CD1c-positive myeloid dendritic cell (primary cell): ENCODE measurements at regions not wholly inside any gene's neighbourhood (a gene's known extent, or its start where the extent isn't known, plus 50 kb on each side); places are given as distances from the start of the nearest gene placed in this dataset.
"Not testable (repeated sequence)": the region's sequence is repeated elsewhere in the genome, so short reads cannot be mapped to it uniquely, and the experiment has no call there.

ENCODE experiments used
- DNase-seq: peaks from one replicate; pipeline ENCODE4 v3.0.0-alpha.2; 2016; ENCODE audit errors: extremely low spot score

DNA sequence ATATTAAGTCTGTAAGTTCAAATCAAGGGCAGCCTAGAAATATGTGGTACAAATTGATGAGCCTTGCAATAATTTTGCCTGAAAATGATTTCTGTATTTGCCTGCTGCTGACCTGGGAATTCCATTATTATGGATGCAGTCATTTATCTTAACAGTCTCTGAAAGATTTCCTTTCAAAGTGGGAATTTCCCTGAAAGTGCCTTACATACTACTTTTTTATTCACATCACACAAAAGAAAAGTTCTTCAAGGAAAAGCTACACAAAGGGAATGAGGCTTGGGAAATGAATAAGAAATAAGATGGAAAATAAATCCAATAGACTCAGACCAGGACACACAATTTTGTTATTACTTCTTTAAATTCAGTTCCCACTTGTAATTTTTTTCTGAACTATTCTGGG lies 537.8 kb upstream of the PTGER4 start:
- no peak for DNase-seq

DNA sequence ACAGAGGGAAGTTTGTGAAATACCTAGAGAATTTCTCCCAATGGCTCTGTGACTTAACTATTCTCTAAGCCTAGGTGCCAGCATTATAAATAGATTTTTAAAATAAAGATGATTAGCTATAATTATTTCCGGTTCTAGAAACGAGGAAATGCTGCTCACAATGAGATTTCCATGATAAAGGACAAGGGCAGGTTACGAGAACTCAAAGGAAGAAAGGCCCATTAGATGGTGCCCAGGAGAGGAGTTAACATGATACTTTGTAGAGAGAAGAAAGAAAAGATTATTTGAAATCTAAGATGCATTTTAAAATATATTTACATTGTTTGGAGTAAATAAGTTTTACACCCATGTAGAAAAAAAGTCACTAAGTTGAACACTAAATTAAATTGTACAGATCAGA lies 538.3 kb upstream of the PTGER4 start:
- no peak for DNase-seq

DNA sequence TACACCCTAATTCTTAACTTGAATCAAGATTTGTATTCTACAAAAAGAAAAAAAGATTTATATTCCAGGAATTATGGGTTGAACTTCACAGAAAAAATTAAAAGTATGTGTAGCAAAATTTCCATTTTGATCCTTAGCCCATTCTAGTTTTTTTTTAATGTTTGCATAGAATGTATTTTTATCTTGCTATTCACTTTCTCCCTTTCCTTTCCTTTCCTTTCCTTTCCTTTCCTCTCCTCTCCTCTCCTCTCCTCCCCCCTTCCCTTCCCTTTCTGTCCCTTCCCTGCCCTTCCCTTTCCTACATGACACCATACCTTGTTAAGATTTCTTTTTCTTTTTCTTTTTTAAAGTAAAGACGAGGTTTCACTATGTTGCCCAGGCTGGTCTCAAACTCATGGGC lies 542.5 kb upstream of the PTGER4 start:
- DNase-seq = no peak

DNA sequence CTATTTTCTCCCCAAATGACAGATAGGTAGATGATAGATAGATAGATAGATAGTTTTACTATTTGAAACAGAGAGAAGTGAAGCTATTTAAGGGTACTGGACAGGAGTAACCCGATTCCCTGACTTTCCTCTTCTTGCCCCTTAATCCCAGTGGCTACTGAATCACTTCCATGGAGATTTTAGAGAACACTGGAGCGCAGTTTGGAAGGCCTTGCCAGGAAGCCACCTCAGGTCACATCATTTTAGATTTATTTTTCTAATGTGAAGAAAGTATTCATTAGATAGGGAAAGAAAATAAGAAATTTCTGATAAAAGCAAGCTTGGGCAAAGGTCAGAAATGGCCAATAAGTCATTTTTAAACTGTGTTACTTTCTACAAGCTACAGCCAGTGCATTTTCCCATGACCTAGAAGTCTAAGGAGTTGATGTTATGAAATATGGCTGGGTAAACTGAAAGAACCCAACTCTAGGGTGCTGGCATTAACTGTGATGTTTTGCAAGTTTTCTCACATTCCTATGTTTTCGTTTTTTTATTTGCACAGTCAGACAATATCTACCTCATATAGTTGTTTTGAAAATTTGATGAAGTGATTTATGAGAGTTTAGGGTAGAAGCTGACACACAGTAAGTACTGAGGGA lies 544.7 kb upstream of the PTGER4 start:
- DNase-seq = no peak

DNA sequence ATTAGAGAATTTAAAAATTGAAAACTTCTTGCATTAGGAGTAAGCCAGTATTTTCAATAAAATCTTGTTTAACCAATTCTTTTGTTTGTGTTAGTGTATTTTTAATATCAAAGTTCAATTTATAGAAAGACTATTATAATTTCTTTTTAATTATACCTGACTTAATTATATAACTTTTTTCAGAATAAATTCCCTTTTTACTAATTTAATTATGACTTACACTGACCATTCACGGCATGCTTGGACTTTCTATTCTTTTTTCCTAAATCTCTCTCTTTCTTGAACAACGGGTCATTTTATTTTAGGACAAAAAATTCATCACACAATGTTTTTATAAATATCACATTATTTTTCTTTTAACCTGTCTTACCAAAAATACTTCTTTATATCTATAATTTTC lies 555.3 kb upstream of the PTGER4 start:
- no peak for DNase-seq

DNA sequence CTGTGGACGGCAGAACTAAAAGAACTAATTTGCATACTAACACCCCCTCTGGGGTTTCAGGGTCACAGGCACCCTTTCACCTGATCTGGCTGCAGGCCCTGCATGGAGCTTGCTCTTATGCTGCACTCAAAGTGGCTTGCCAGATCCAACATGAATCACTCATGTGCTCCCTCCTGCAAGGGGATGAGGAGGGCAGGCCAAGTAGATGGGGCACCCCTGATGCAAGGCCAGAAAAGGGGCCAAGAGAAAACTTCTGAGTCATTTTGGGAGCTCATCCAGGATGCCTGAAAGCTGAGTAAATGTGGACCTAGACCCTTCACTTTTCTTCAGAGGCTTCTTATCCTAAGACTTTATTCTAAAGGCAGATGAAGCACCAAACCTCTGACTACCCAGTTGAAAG lies 558.5 kb upstream of the PTGER4 start:
- DNase-seq = no peak

DNA sequence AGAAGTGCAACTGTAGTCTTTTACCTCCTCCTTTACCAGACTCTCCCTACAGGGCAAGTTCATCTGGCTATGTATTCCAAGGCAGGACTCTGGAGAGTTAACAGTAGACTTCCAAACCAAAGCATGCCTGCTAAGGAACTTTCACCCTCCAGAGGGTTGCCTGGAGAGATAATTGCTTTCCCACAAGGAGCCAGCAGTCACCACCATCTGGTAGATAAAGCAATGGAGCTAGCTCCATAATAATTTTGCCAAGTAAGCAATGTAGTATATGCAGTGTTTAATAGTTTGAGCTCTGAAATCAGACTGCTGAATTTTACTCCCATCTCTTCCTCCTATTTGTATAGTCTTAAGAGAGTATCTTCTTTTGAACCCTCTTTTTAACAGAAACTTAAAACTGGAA lies 566.8 kb upstream of the PTGER4 start:
- DNase-seq = no peak

DNA sequence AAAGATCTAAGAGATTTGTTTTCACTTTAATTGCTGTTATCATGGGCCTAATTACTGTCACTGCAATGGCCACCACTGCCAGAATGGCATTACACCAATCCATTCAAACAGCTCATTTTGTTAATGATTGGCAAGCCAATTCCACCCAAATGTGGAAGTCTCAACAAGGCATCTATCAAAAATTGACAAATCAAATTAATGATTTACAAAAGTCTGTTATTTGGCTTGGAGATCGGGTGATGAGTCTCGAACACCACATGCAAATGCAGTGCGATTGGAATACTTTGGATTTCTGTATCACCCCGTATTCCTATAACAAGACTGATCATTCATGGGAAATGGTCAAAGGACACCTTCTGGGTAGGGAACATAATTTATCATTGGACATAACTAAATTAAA lies 568.7 kb upstream of the PTGER4 start:
- DNase-seq = not testable (repeated sequence)

DNA sequence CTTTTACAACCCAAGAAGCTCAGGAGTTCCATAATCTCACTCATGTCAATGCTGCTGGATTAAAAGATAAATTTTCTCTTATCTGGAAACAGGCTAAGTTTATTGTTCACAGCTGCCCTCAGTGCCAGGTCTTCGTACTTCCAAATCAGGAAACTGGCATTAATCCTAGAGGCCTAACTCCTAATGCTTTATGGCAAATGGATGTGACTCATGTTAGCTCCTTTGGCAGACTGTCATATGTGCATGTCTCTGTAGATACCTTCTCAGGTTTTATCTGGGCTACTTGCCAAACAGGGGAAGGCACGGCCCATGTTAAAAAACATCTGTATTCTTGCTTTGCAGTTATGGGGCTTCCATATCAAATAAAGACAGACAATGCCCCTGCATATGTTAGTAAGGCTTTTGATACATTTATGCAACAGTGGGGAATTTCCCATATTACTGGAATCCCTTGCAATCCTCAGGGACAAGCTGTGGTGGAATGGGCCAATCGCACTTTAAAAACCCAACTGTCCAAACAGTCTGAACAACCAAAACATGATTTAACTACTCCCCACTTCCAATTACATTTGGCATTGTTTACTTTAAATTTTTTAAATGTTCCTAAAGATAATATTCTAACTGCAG lies 570.8 kb upstream of the PTGER4 start:
- not testable (repeated sequence) for DNase-seq

DNA sequence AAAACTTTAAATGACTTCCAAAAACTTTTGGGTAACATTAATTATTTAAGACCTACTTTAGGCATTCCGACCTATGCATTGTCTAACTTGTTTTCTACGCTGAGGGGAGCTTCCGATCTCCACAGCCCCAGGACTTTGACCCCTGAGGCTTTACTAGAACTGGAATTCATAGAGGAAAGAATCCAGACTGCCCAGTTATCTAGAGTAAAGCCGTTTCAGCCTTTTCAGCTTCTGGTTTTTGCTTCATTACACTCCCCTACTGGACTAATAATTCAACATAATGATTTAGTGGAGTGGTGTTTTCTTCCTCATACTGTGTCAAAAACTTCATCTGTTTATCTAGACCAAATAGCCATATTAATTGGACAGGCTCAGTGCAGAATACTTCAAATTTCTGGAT lies 571.9 kb upstream of the PTGER4 start:
- DNase-seq = not testable (repeated sequence)

DNA sequence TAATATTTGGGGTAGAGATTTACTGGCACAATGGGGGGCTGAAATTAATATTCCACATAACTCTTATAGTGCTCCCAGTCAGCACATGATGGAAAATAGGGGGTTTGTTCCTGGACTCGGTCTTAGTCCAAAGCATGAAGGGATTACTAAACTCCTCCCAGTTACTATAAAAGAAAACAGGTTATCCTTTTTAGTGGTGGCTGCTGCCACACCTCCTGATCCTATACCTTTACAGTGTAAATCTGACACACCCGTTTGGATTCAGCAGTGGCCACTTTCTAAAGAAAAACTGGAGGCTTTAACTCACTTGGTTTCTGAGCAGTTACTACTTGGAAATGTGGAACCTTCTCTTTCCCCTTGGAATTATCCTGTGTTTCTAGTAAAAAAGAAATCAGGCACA lies 572.9 kb upstream of the PTGER4 start:
- no peak for DNase-seq

DNA sequence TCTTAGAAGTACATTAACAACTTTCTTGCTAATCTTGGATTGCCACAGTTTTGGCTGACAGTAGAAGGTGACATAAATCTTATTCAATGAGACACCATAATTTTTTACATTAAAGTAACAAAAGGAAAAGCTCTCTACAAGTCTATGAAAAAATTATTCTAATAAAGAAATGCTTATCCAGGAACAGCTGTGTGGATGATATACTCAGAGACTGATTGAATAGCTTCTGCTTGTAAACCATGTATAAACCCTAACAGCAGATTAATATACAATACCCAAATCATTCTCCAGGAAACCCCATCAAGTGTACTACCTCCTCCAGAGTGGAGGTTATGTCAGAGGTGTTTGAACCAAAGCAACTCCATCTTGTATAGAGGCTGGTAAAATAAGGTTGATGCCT lies 581.4 kb upstream of the PTGER4 start:
- no peak for DNase-seq

DNA sequence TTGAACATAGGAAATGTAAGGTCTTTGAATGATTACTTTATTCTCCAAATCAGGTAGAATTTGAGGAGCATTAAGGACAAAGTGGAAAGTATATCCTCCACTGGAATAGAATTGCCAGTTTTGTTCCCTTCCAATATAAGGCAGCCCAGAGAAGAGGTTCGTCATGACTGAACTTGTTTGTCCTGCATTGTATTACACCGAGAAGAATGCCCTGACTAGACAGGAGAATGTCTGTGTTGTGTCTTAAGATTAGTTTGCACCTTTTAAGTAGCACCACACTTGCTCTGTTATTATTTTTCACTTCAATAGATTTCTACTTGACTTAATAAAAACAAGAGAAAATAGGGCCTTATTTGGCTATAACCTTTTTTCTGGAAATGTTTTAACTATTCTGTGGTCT lies 586.2 kb upstream of the PTGER4 start:
- no peak for DNase-seq

DNA sequence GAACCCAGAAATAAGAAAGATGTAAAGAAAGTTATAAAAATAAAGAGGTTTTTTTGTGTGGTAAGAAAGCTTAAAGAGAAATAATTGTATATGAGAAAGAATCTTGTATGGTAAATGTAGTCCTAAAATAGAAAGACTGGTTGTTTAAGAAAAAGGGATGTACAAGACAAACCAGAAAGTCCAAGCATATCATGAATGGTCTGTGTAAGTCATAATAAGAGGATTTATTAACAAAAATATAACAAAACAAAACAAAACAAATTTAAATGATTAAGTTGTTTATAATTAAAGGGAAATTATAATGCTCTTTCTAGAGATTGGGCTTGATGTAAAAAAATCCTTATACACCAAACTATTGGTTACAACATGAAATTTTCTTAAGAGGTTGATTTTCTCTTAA lies 590.4 kb upstream of the PTGER4 start:
- no peak for DNase-seq

DNA sequence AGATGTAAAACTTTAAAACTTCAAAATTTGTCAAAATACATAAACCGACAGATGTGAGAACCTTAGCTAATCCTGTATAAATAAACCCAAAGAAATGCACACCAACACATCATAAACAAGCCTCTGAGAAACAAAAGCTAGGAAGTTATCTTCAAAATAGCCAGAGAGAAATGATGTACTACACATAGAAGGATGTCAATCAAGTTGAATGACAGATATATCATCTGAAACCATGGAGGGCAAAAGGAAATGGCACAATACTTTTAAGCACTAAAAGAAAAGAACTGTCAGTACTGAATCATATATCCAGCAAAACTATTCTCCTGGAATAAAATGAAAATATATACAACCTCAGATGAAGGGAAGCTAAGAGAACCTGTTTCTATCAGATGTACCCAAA lies 595.1 kb upstream of the PTGER4 start:
- DNase-seq = no peak

DNA sequence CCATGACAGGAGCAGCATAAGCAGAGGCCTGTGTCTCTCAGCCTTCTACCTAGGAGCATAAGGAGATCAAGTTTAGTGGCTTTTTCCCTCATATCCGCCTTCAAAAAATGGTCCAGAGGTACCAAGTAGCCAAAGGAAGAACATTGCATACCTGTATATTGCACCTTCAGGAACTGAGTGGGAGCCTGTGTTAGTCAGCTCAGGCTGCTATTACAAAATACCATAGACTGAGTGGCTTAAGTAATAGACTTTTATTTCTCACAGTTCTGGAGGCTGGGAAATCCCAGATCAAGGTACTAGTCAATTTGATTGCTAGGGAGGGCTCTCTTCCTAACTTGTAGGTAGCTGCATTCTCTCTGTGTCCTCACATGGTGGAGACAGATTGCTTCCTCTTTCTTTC lies 597.4 kb upstream of the PTGER4 start:
- DNase-seq = no peak

DNA sequence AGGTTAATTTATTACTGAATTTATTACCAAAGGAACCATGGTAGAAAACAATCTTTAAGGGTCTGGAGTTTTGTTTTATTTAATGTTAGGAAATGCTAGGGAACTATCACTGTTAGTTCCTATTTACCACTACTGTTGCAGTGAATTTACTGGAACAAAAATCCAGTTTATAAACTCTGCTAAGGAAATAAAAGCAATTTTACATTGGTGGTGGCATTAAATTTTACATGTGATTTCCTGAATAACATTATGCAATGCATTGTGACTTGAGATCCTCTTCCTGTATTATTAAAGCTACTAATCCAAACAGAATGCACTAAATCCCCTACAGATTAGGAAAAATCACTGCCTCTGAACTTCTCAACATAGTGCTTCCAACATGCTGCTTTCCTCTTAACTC lies 599.5 kb upstream of the PTGER4 start:
- DNase-seq = no peak

DNA sequence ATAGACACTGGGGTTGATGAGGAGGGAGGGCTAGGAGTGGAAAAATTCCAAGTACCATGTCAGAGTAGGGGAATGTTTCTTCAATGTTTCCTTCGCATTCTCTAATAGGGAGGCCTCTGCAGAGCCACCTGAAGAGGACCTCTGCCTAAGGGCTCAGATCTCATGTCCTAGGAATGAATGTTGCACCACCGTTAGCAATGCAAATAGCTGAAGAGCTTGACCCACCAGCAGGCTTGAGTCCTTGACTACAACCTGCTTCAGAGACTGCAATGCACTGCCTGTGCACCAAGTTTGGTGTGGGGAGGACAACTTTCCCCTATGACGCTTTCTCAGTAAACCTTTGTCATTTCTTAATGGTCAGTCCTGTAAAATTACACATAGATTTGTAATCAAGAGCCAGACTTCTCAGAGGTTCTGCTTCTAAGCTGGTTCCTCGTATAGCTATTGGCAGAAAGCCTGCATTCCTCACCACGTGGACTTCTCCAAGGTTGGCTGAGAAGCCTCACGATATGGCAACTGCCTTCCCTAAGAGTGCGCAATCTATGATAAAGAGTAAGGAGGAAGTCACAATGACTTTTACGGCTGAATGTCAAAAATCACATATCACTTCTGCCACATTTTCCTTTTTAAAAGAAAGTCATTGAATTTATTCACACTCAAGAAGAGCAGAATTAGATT lies 600.7 kb upstream of the PTGER4 start:
- DNase-seq = peak; percentile 10

DNA sequence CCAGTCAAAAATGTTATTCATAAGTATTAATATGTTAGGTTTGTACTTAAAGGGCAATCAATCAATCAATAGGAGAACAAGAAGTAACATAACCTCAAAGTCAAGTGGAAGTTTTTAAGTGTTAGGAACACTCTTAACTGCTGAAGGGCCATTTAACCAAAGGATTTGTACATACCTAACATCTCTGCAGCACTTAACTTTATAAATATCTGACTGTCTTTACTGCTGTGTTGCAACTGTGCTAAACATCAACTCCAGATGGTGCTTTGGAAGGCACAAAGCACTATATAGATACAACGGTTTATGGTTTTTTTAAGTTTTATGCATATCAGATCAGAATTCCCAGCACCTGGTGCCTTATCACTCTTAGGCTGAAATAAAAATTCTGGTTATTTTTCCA lies 604.9 kb upstream of the PTGER4 start:
- DNase-seq = no peak

DNA sequence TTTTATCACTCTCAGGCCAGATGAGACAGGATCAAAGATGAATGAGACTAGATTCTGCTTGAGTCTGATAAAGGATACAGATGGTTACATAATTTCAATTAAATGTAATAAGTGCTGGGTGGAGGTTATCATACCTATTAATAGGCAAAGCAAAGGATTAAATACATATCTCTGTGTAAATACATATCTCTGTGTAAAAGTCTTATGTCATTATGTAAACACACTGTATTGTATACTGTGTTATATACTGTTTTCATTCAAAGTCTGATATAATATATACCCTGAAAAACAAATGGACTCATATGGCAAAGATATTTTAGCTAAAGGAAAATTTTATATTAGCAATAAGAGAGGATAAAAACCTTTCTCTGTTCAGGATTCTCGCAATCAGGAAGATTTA lies 605.8 kb upstream of the PTGER4 start:
- no peak for DNase-seq

DNA sequence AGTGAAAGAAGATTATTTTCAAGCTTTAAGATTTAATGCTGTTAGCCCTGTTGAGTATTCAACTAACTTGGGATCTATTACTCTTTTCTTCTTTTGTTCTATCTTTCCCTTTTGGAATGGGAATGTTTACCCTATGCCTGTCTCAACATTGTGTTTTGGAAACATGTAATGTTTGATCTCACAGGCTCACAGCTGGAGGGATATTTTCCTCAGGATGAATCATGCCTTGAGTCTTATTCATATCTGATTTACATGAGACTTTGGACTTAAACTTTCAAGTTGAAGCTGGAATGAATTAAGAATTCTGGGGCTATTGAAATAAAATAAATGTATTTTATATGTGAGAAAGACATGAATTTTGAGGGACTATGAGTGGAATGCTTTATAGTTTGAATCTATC lies 607.8 kb upstream of the PTGER4 start:
- no peak for DNase-seq

DNA sequence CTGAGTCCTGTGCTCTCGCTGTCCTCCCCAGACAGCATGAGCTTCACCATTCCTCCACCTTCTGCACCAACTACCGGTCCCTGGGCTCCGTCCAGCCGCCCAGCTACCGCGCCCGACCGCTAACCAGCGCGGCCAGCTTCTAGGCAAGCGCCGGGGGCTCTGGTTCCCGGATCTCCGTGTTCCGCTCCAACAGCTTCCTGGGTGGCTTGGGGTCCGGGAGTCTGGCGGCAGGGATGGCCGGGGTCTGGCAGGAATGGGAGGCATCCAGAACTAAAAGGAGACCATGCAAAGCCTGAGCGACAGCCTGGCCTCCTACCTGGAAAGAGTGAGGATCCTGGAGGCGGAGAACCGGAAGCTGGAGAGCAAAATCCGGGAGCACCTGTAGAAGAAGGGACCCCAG lies 613.1 kb upstream of the PTGER4 start:
- no peak for DNase-seq

DNA sequence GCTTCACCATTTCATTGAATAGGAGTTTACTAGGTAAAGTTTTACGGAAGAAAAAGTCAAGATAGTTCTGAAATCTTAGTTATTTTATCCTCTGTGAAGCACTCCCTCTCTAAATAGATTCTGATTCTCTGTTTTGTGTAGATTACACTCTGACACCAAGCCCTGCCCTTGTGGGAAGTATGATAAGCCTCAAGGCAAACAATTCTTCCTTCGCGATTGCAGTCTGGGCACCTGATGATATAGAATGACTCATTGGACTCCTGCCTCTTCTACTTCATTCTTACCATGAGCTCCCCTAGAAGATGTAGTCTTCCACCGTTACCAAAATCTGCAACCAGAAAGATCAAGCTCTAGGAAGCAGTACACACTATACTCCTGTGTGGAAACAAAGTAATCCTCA lies 626.9 kb upstream of the PTGER4 start:
- no peak for DNase-seq

DNA sequence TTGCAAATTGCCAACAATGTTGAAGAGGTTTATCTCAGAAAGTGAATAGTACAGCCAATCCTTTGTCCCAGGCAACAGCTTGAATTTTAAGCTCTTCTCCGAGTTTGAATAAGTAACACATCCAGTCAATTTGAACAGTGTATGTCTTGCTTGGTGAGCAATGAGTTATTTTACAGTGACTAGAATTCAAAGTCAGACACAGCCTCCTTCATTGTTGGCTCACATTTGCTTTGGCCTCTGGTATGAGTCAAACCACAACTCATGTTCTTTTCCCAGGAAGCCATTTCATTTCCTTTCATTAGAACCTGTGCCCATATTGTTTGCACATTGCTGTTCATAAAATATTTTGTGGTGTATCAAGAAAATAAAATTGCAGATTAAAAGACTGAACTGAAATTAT lies 622.0 kb upstream of the DAB2 start:
- no peak for DNase-seq
